Activated CD8-positive, alpha-beta T cell treated with anti-CD3 and anti-CD28 coated beads, Interleukin-2, amount 10 ng/mL, durations not matched to agents 7 days and 5 days (primary cell): ENCODE measurements at regions not wholly inside any gene's neighbourhood (a gene's known extent, or its start where the extent isn't known, plus 50 kb on each side); places are given as distances from the start of the nearest gene placed in this dataset.

Experiments
- ATAC-seq: fragments of 150-1000 bp; cut with Tn5 transposase; one replicate; pipeline ENCODE4 v1.10.0; 2021; ENCODE audit warnings: moderate library complexity
- CTCF ChIA-PET: fragments of 350-600 bp; sonication (Branson Sonifier 250); formaldehyde crosslinking; loops from one replicate; lab custom pipeline; 2021; ENCODE audit warnings: antibody characterized with exemption; lab: Charles Lee
- POLR2A ChIA-PET: fragments of 350-600 bp; sonication (Branson Sonifier 250); formaldehyde crosslinking; loops from one replicate; lab custom pipeline; 2021; ENCODE audit warnings: antibody characterized with exemption; lab: Charles Lee
- DNase-seq: peaks from one replicate; pipeline ENCODE4 v3.0.0-alpha.2; 2020
- H3K27ac Mint-ChIP-seq: one replicate; pipeline ENCODE4 v1.8.0; 2021; ENCODE audit warnings: mild to moderate bottlenecking, mixed read lengths
- H3K27me3 Mint-ChIP-seq: one replicate; pipeline ENCODE4 v1.8.0; 2021; ENCODE audit warnings: low read depth, mixed read lengths
- H3K36me3 Mint-ChIP-seq: one replicate; pipeline ENCODE4 v1.8.0; 2021; ENCODE audit warnings: low read depth, mixed read lengths
- H3K4me1 Mint-ChIP-seq: one replicate; pipeline ENCODE4 v1.8.0; 2021; ENCODE audit warnings: low read depth, mixed read lengths
- H3K4me3 Mint-ChIP-seq: one replicate; pipeline ENCODE4 v1.8.0; 2021; ENCODE audit warnings: mild to moderate bottlenecking, mixed read lengths
- H3K9me3 Mint-ChIP-seq: one replicate; pipeline ENCODE4 v1.8.0; 2022; ENCODE audit warnings: mixed read lengths; ENCODE audit not compliant: insufficient read depth

- Mint-ChIP-seq H3K27ac (no peak overlapping the region), H3K9me3 (peaks cover 3% of the 10 kb centered on the region), H3K27me3 (no peaks in the 10 kb centered on the region), H3K36me3 (peaks cover 3% of the 10 kb centered on the region), H3K4me1 (peaks cover 24% of the 10 kb centered on the region), H3K4me3 (no peak overlapping the region)
- POLR2A ChIA-PET = interaction anchor here (7.9 kb wide), 1 partner anchor 103 kb away, joined by 67 read pairs; the partner anchor contains the start of gene KLF6
- no peak for ATAC-seq
- no peak for DNase-seq
- CTCF ChIA-PET = no interaction called here
These were observed 102.4 kb upstream of the KLF6 start for GRCh38 chr10:3887404-3887803.

- DNase-seq (no peak), ATAC-seq (no peak)
- Mint-ChIP-seq H3K9me3 (peaks cover 7% of the 10 kb centered on the region), H3K4me3 (no peak overlapping the region), H3K36me3 (peaks cover 4% of the 10 kb centered on the region), H3K27me3 (no peaks in the 10 kb centered on the region), H3K4me1 (peaks cover 17% of the 10 kb centered on the region), H3K27ac (no peak overlapping the region)
- ChIA-PET POLR2A (interaction anchor here (1.5 to 7.9 kb wide), 2 partner anchors 11 to 103 kb away, joined by 4 to 67 read pairs; partner anchors contain the start of gene KLF6), CTCF (interaction anchor here (1.6 kb wide), 1 partner anchor 20 kb away, joined by 3 read pairs; no protein-coding TSS in a partner anchor)
These were observed 101.7 kb upstream of the KLF6 start for GRCh38 chr10:3886641-3887251.

- DNase-seq (no peak), ATAC-seq (no peak)
- Mint-ChIP-seq H3K36me3 (peaks cover 6% of the 10 kb centered on the region), H3K27me3 (no peaks in the 10 kb centered on the region), H3K4me3 (no peak overlapping the region), H3K4me1 (peaks cover 12% of the 10 kb centered on the region), H3K9me3 (peaks cover 9% of the 10 kb centered on the region), H3K27ac (no peak overlapping the region)
- CTCF ChIA-PET = interaction anchor here (1.6 kb wide), 1 partner anchor 21 kb away, joined by 3 read pairs; no protein-coding TSS in a partner anchor
- POLR2A ChIA-PET = interaction anchor here (1.5 to 7.9 kb wide), 2 partner anchors 10 to 102 kb away, joined by 4 to 67 read pairs; partner anchors contain the start of gene KLF6
These were observed 101.2 kb upstream of the KLF6 start for GRCh38 chr10:3886191-3886590.

GRCh38 chr10:3882855-3883254, 97.8 kb upstream of the KLF6 start:
- ATAC-seq (no peak), DNase-seq (no peak)
- ChIA-PET POLR2A (interaction anchor here (0.6 to 1.4 kb wide), 2 partner anchors 71 to 97 kb away, joined by 3 to 6 read pairs; partner anchors contain the start of gene KLF6), CTCF (no interaction called here)
- Mint-ChIP-seq H3K4me1 (peaks cover 4% of the 10 kb centered on the region), H3K9me3 (peaks cover 7% of the 10 kb centered on the region), H3K36me3 (peaks cover 6% of the 10 kb centered on the region), H3K4me3 (no peak overlapping the region), H3K27me3 (no peaks in the 10 kb centered on the region), H3K27ac (no peak overlapping the region)

GRCh38 chr10:3881622-3882021, 96.6 kb upstream of the KLF6 start:
- Mint-ChIP-seq H3K27me3 (no peaks in the 10 kb centered on the region), H3K4me1 (peaks cover 6% of the 10 kb centered on the region), H3K9me3 (peaks cover 7% of the 10 kb centered on the region), H3K4me3 (no peak overlapping the region), H3K36me3 (peaks cover 6% of the 10 kb centered on the region), H3K27ac (no peak overlapping the region)
- ChIA-PET POLR2A (no interaction called here), CTCF (no interaction called here)
- no peak for DNase-seq
- ATAC-seq = no peak

GRCh38 chr10:3879073-3879472, 94.1 kb upstream of the KLF6 start:
- no peak for DNase-seq
- no peak overlapping the region for H3K4me3 Mint-ChIP-seq
- POLR2A ChIA-PET = interaction anchor here (0.6 to 1.1 kb wide), 3 partner anchors 9 to 96 kb away, joined by 3 to 4 read pairs (median 3); no protein-coding TSS in a partner anchor
- H3K4me1 Mint-ChIP-seq = peaks cover 25% of the 10 kb centered on the region
- peaks cover 7% of the 10 kb centered on the region for H3K9me3 Mint-ChIP-seq
- CTCF ChIA-PET = interaction anchor here (1.9 kb wide), 1 partner anchor 96 kb away, joined by 3 read pairs; no protein-coding TSS in a partner anchor
- H3K36me3 Mint-ChIP-seq = peaks cover 6% of the 10 kb centered on the region
- H3K27me3 Mint-ChIP-seq = no peaks in the 10 kb centered on the region
- no peak overlapping the region for H3K27ac Mint-ChIP-seq
- ATAC-seq = no peak

- Mint-ChIP-seq H3K36me3 (peaks cover 3% of the 10 kb centered on the region), H3K27me3 (no peaks in the 10 kb centered on the region), H3K27ac (no peak overlapping the region), H3K4me1 (peaks cover 40% of the 10 kb centered on the region), H3K9me3 (peaks cover 7% of the 10 kb centered on the region), H3K4me3 (no peak overlapping the region)
- DNase-seq (no peak), ATAC-seq (no peak)
- POLR2A ChIA-PET = interaction anchor here (0.9 kb wide), 1 partner anchor 92 kb away, joined by 3 read pairs; the partner anchor contains the start of gene KLF6
- CTCF ChIA-PET = interaction anchor here (0.8 to 1.3 kb wide), 2 partner anchors 9 to 12 kb away, joined by 3 read pairs; no protein-coding TSS in a partner anchor
These were observed 92.4 kb upstream of the KLF6 start for GRCh38 chr10:3877211-3878000.

- ChIA-PET POLR2A (interaction anchor here (0.9 to 12.0 kb wide), 4 partner anchors 10 to 93 kb away, joined by 3 to 131 read pairs (median 5); partner anchors contain the start of gene KLF6), CTCF (interaction anchor here (1.0 to 1.3 kb wide), 2 partner anchors 14 to 16 kb away, joined by 3 to 6 read pairs; no protein-coding TSS in a partner anchor)
- Mint-ChIP-seq H3K9me3 (no peaks in the 10 kb centered on the region), H3K4me3 (no peak overlapping the region), H3K36me3 (no peaks in the 10 kb centered on the region), H3K27ac (peak overlapping the region; percentile 88), H3K4me1 (peaks cover 45% of the 10 kb centered on the region), H3K27me3 (no peaks in the 10 kb centered on the region)
- DNase-seq = no peak
- no peak for ATAC-seq
These were observed 91.4 kb upstream of the KLF6 start for GRCh38 chr10:3876350-3876962.

GRCh38 chr10:3875842-3876235, 90.8 kb upstream of the KLF6 start:
- DNase-seq (no peak), ATAC-seq (no peak)
- ChIA-PET POLR2A (interaction anchor here (1.0 to 12.0 kb wide), 5 partner anchors 9 to 92 kb away, joined by 3 to 131 read pairs (median 6); partner anchors contain the start of gene KLF6), CTCF (interaction anchor here (1.0 to 1.3 kb wide), 3 partner anchors 14 to 65 kb away, joined by 3 to 6 read pairs (median 6); no protein-coding TSS in a partner anchor)
- Mint-ChIP-seq H3K4me1 (peaks cover 45% of the 10 kb centered on the region), H3K27ac (peak overlapping the region; percentile 88), H3K9me3 (no peaks in the 10 kb centered on the region), H3K27me3 (no peaks in the 10 kb centered on the region), H3K36me3 (no peaks in the 10 kb centered on the region), H3K4me3 (peak overlapping the region; percentile 26)

GRCh38 chr10:3874990-3875841, 90.2 kb upstream of the KLF6 start:
- Mint-ChIP-seq H3K36me3 (no peaks in the 10 kb centered on the region), H3K4me1 (peaks cover 45% of the 10 kb centered on the region), H3K9me3 (no peaks in the 10 kb centered on the region), H3K4me3 (peak overlapping the region; percentile 26), H3K27me3 (no peaks in the 10 kb centered on the region), H3K27ac (peak overlapping the region; percentile 88)
- peak; percentile 58 for ATAC-seq
- POLR2A ChIA-PET = interaction anchor here (1.0 to 12.0 kb wide), 9 partner anchors 9 to 91 kb away, joined by 3 to 131 read pairs (median 5); partner anchors contain the start of gene KLF6
- CTCF ChIA-PET = interaction anchor here (0.8 to 1.3 kb wide), 6 partner anchors 15 to 93 kb away, joined by 3 to 6 read pairs (median 4); no protein-coding TSS in a partner anchor
- DNase-seq = no peak
